GM06990 (cell line): ENCODE measurements at regions not wholly inside any gene's neighbourhood (a gene's known extent, or its start where the extent isn't known, plus 50 kb on each side); places are given as distances from the start of the nearest gene placed in this dataset.

Source experiments
- DNase-seq: peaks from one replicate; pipeline ENCODE4 v3.0.0-alpha.2; 2011; ENCODE audit not compliant: insufficient read length; ENCODE audit errors: extremely low read depth
- H3K27me3 ChIP-seq: replicated peaks from 2 replicates; pipeline ENCODE4 v1.6.0; 2011; ENCODE audit warnings: low read length; ENCODE audit not compliant: control insufficient read depth, insufficient read depth
- H3K36me3 ChIP-seq: 2 replicates; pipeline ENCODE4 v1.5.1; 2011; ENCODE audit warnings: low read length; ENCODE audit not compliant: control insufficient read depth, insufficient read depth
- H3K4me3 ChIP-seq: replicated peaks from 2 replicates; pipeline ENCODE4 v1.5.1; 2011; ENCODE audit warnings: low read depth, mild to moderate bottlenecking, control low read depth, low read length
- CTCF ChIP-seq: IDR thresholded peaks from 2 replicates; pipeline ENCODE4 v1.5.1; 2011; ENCODE audit warnings: low read length, control low read depth, mild to moderate bottlenecking, inconsistent platforms; ENCODE audit not compliant: insufficient read depth, poor library complexity, severe bottlenecking

DNA sequence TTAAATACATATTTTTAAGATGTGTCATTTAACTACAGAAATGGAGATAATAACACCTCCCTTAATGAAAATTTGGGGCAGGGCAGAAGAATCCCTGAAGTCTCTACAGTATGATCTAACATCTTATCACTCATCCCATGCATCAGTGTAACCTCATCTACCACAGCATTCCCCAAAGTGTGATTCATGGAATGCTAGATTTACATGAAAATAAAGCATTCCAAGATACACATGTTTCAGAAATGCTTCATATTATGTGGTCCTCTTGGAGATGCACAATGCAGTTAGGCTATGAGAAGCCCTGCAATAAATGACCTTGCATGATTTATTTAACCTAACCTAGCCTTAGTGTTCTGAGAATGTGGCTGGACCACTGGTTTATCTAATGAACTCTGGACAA is 166.9 kb upstream of the SYT6 start:
- H3K27me3 ChIP-seq = no peaks in the 10 kb centered on the region
- no peak overlapping the region for H3K4me3 ChIP-seq
- no peaks in the 10 kb centered on the region for H3K36me3 ChIP-seq
- no peak for TF ChIP-seq CTCF
- no peak for DNase-seq

DNA sequence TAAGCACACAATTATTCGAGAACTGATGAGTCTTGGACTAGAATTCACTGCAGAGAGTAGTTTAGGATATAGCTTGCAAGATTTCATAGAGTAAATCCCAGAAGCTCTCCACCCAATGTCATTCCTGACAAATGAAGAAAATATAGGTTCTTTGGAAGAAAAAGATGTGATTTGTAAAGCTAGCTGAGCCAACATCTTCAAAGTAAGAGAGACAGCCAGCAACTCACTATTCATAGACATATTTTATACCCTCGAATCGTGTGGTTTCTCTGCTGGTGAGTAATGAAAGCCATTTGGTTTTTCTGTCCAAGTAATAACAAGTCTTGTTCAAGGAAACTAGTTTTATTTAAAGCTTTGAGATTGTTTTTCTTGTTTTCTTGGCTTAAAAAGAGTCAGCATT is 165.7 kb upstream of the SYT6 start:
- no peak for TF ChIP-seq CTCF
- H3K27me3 ChIP-seq = no peaks in the 10 kb centered on the region
- H3K36me3 ChIP-seq = no peaks in the 10 kb centered on the region
- no peak overlapping the region for H3K4me3 ChIP-seq
- no peak for DNase-seq

DNA sequence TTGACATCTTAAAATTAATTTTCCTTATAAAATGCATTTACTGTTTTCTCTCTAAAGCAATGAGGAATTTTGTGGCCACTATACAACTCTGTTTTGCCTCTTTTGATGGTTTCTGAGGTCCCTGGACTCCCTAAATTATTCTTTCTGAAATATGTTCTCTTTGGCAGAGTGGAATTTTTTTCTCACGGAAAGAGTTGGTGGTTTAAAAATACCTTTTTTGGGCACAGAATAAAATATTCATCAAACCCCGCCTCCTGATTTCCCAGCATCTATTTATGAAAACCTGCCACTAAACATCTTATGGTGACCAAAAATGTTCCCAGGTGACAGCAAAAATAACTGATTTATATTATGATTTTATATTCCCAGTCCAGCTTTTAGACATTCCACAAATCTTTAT is 165.3 kb upstream of the SYT6 start:
- Histone ChIP-seq H3K4me3 (no peak overlapping the region), H3K27me3 (no peaks in the 10 kb centered on the region), H3K36me3 (no peaks in the 10 kb centered on the region)
- no peak for DNase-seq
- TF ChIP-seq CTCF = no peak

DNA sequence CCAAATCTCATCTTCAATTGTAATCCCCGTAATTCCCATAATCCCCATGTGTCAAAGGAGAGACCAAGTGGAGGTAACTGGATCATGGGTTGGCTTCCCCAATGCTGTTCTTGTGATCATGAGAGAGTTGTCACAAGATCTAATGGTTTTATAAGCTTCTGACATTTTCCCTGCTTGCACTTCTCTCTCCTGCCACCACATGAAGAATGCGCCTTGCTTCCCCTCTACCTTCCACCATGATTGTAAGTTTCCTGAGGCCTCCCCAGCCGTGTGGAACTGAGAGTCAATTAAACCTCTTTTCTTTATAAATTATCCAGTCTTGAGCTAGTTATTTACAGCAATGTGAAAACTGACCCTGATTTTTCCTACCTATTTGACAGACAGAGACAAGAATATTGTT is 162.5 kb upstream of the SYT6 start:
- no peak for TF ChIP-seq CTCF
- Histone ChIP-seq H3K27me3 (no peaks in the 10 kb centered on the region), H3K36me3 (no peaks in the 10 kb centered on the region), H3K4me3 (no peak overlapping the region)
- no peak for DNase-seq

DNA sequence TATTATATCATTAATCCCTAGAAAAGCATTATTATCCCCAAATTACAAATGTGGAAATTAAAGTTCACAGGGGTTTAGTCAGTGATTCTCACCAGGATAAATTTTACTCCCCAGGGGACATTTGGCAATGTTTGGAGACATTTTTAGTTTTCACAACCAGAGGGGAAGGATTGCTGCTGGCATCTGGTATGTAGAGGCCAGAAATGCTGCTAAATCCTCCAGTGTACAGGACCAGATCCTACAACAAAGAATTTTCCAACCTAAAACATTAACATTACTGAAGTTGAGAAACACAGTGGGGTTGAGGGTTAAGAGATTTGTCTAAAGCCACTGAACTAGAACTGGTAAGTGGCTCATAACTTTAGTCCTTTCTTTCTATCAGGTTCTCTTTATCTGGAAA is 162.0 kb upstream of the SYT6 start:
- Histone ChIP-seq H3K27me3 (no peaks in the 10 kb centered on the region), H3K36me3 (no peaks in the 10 kb centered on the region), H3K4me3 (no peak overlapping the region)
- no peak for TF ChIP-seq CTCF
- no peak for DNase-seq

DNA sequence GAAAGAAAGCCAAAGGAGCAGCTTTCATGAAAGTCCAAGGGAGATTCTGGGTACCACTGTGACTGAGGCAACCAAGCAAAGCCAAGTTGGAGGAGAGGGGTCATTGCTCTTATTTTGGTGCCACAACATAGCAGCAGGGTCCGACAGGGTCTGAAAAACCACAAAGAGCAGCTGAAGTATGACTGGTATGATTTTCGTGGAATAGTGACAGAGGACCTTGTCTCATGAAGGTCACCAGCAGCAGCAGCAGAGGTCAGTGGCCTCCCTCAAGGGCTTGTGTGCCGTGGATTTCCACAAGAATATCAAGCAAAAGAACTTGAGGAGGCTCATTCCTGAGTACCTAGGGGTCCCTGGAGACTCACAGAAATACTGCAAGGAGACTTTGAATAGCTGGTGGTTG is 160.9 kb upstream of the SYT6 start:
- no peak for DNase-seq
- Histone ChIP-seq H3K4me3 (no peak overlapping the region), H3K36me3 (no peaks in the 10 kb centered on the region), H3K27me3 (no peaks in the 10 kb centered on the region)
- no peak for TF ChIP-seq CTCF
